IMR-90 (cell line): ENCODE measurements at regions not wholly inside any gene's neighbourhood (a gene's known extent, or its start where the extent isn't known, plus 50 kb on each side); places are given as distances from the start of the nearest gene placed in this dataset.

Experiments
- ATAC-seq: fragments of 200-7000 bp; cut with Tn5 transposase; 2 replicates; pipeline ENCODE4 v1.9.1; 2020; ENCODE audit warnings: low read depth, mild to moderate bottlenecking, moderate library complexity
- BruUV-seq: library from RNA; stranded (reverse); fragments of 400-500 nt; replicated peaks from 2 replicates; lab custom pipeline; 2021; lab: Mats Ljungman, UMichigan
- CTCF ChIA-PET: fragments of 300-600 bp; formaldehyde crosslinking; extraction: SDS; loops from one replicate; lab custom pipeline; 2021; ENCODE audit warnings: antibody characterized with exemption; lab: Yijun Ruan, JAX
- POLR2A ChIA-PET: fragments of 300-600 bp; sonication (Branson Sonifier 250); formaldehyde crosslinking; loops from one replicate; lab custom pipeline; 2022; ENCODE audit warnings: antibody characterized with exemption; ENCODE audit not compliant: unreplicated experiment; lab: Charles Lee
- DNase-seq: peaks from one replicate; pipeline ENCODE4 v3.0.0; 2013
- H2AFZ ChIP-seq: replicated peaks from 2 replicates; pipeline ENCODE3; 2013; ENCODE audit warnings: low read length, mild to moderate bottlenecking; ENCODE audit not compliant: poor library complexity
- H2AK5ac ChIP-seq: 2 replicates; pipeline ENCODE4 v1.6.1; 2013; ENCODE audit warnings: low read depth, low read length, inconsistent platforms
- H2AK9ac ChIP-seq: replicated peaks from 2 replicates; pipeline ENCODE3; 2013; ENCODE audit warnings: mild to moderate bottlenecking, low read depth, low read length, moderate library complexity; ENCODE audit not compliant: poor library complexity
- H2BK120ac ChIP-seq: 2 replicates; pipeline ENCODE4 v1.6.1; 2013; ENCODE audit warnings: low read depth, low read length, inconsistent platforms
- H2BK15ac ChIP-seq: 3 replicates; pipeline ENCODE4 v1.6.1; 2013; ENCODE audit warnings: low read depth, low read length, inconsistent platforms
- H2BK20ac ChIP-seq: 2 replicates; pipeline ENCODE4 v1.6.1; 2013; ENCODE audit warnings: low read depth, mild to moderate bottlenecking, inconsistent platforms, low read length, moderate library complexity
- H2BK5ac ChIP-seq: 2 replicates; pipeline ENCODE4 v1.6.1; 2013; ENCODE audit warnings: mild to moderate bottlenecking, low read depth, low read length, inconsistent platforms; ENCODE audit not compliant: poor library complexity, severe bottlenecking
- H3K14ac ChIP-seq: replicated peaks from 2 replicates; pipeline ENCODE4 v1.6.1; 2013; ENCODE audit warnings: low read depth, low read length, inconsistent platforms
- H3K18ac ChIP-seq: 2 replicates; pipeline ENCODE4 v1.6.1; 2013; ENCODE audit warnings: low read depth, low read length, control low read depth
- H3K23ac ChIP-seq: 2 replicates; pipeline ENCODE4 v1.6.1; 2013; ENCODE audit warnings: low read depth, low read length, inconsistent platforms
- H3K27ac ChIP-seq: 2 replicates; pipeline ENCODE4 v1.5.1; 2013; ENCODE audit warnings: mild to moderate bottlenecking, control low read depth, low read length; ENCODE audit not compliant: insufficient read depth
- H3K27me3 ChIP-seq: 2 replicates; pipeline ENCODE4 v1.6.1; 2013; ENCODE audit warnings: low read length; ENCODE audit not compliant: control insufficient read depth, insufficient read depth
- H3K36me3 ChIP-seq: 2 replicates; pipeline ENCODE4 v1.6.1; 2013; ENCODE audit warnings: low read length, mixed read lengths; ENCODE audit not compliant: control insufficient read depth, insufficient read depth
- H3K4ac ChIP-seq: 2 replicates; pipeline ENCODE4 v1.6.1; 2013; ENCODE audit warnings: low read depth, low read length, inconsistent platforms
- H3K4me1 ChIP-seq: 2 replicates; pipeline ENCODE4 v1.6.1; 2013; ENCODE audit warnings: low read length, mixed read lengths; ENCODE audit not compliant: control insufficient read depth, insufficient read depth
- H3K4me2 ChIP-seq: 2 replicates; pipeline ENCODE4 v1.6.1; 2013; ENCODE audit warnings: low read depth, mild to moderate bottlenecking, control low read depth, low read length, moderate library complexity
- H3K4me3 ChIP-seq: 2 replicates; pipeline ENCODE4 v1.5.1; 2013; ENCODE audit warnings: low read depth, mild to moderate bottlenecking, control low read depth, low read length, moderate library complexity; ENCODE audit not compliant: insufficient read depth
- H3K56ac ChIP-seq: 2 replicates; pipeline ENCODE4 v1.6.1; 2013; ENCODE audit warnings: low read length, inconsistent platforms; ENCODE audit not compliant: insufficient read depth; ENCODE audit errors: extremely low read depth
- H3K79me1 ChIP-seq, 2 experiments: 2 replicates each; pipeline ENCODE4 v1.6.1; 2013; ENCODE audit warnings: low read length in 2 of 2, inconsistent platforms in 1 of 2, low read depth in 1 of 2
- H3K9ac ChIP-seq: 2 replicates; pipeline ENCODE4 v1.6.1; 2013; ENCODE audit warnings: low read depth, low read length, control low read depth
- H3K9me1 ChIP-seq: 2 replicates; pipeline ENCODE4 v1.6.1; 2013; ENCODE audit warnings: low read length, inconsistent platforms; ENCODE audit not compliant: insufficient read depth
- H3K9me3 ChIP-seq: 2 replicates; pipeline ENCODE4 v1.6.1; 2013; ENCODE audit warnings: low read length; ENCODE audit not compliant: control insufficient read depth, insufficient read depth
- H4K20me1 ChIP-seq: 2 replicates; pipeline ENCODE4 v1.6.1; 2013; ENCODE audit warnings: low read length, inconsistent platforms; ENCODE audit not compliant: insufficient read depth
- H4K5ac ChIP-seq: 2 replicates; pipeline ENCODE4 v1.6.1; 2013; ENCODE audit warnings: mild to moderate bottlenecking, low read depth, low read length, control low read depth
- H4K8ac ChIP-seq, 2 experiments: 2 replicates each; pipeline ENCODE4 v1.6.1; 2013; ENCODE audit warnings: low read depth in 2 of 2, low read length in 2 of 2, control low read depth in 1 of 2, inconsistent platforms in 1 of 2
- H4K91ac ChIP-seq: 2 replicates; pipeline ENCODE4 v1.6.1; 2013; ENCODE audit warnings: low read depth, low read length, inconsistent platforms; ENCODE audit not compliant: insufficient read depth
- BHLHE40 ChIP-seq: fragments of 150-350 bp; IDR thresholded peaks from 2 replicates; pipeline ENCODE4 v1.6.1; 2016; ENCODE audit warnings: mild to moderate bottlenecking, low read depth, low read length
- CEBPB ChIP-seq: IDR thresholded peaks from 2 replicates; pipeline ENCODE4 v1.6.1; 2012; ENCODE audit warnings: low read depth, low read length, improper control_type of control experiment
- CHD1 ChIP-seq: IDR thresholded peaks from 2 replicates; pipeline ENCODE4 v1.6.1; 2012; ENCODE audit warnings: low read depth, low read length, improper control_type of control experiment
- CTCF ChIP-seq: conservative IDR thresholded peaks from 2 replicates; pipeline ENCODE4 v1.5.1; 2012; ENCODE audit warnings: mild to moderate bottlenecking, low read depth, low read length, improper control_type of control experiment
- FOS ChIP-seq: fragments of 150-350 bp; IDR thresholded peaks from 2 replicates; pipeline ENCODE4 v1.6.1; 2016; ENCODE audit warnings: low read depth, low read length
- MAFK ChIP-seq: IDR thresholded peaks from 2 replicates; pipeline ENCODE4 v1.6.1; 2012; ENCODE audit warnings: low read depth, low read length, improper control_type of control experiment
- MAZ ChIP-seq: IDR thresholded peaks from 2 replicates; pipeline ENCODE4 v1.6.1; 2012; ENCODE audit warnings: low read depth, mild to moderate bottlenecking, low read length, improper control_type of control experiment, moderate library complexity, borderline replicate concordance
- MXI1 ChIP-seq: IDR thresholded peaks from 2 replicates; pipeline ENCODE4 v1.6.1; 2012; ENCODE audit warnings: low read depth, mild to moderate bottlenecking, low read length, moderate library complexity, borderline replicate concordance
- NFE2L2 ChIP-seq: fragments of 150-350 bp; IDR thresholded peaks from 2 replicates; pipeline ENCODE4 v1.6.1; 2016; ENCODE audit warnings: low read depth, mild to moderate bottlenecking, low read length
- POLR2A ChIP-seq: IDR thresholded peaks from 2 replicates; pipeline ENCODE4 v1.6.1; 2012; ENCODE audit warnings: mild to moderate bottlenecking, low read depth, low read length
- RAD21 ChIP-seq: IDR thresholded peaks from 2 replicates; pipeline ENCODE4 v1.6.1; 2012; ENCODE audit warnings: low read length, improper control_type of control experiment
- RCOR1 ChIP-seq: IDR thresholded peaks from 2 replicates; pipeline ENCODE4 v1.6.1; 2012; ENCODE audit warnings: mild to moderate bottlenecking, low read length, improper control_type of control experiment; ENCODE audit not compliant: insufficient replicate concordance
- RFX5 ChIP-seq: IDR thresholded peaks from 2 replicates; pipeline ENCODE4 v1.8.0; 2012; ENCODE audit warnings: low read depth, mild to moderate bottlenecking, low read length, moderate library complexity
- SMC3 ChIP-seq: fragments of 150-350 bp; IDR thresholded peaks from 2 replicates; pipeline ENCODE4 v1.6.1; 2016; ENCODE audit warnings: low read depth, mild to moderate bottlenecking, antibody characterized with exemption, low read length, moderate library complexity
- USF2 ChIP-seq: fragments of 150-350 bp; IDR thresholded peaks from 2 replicates; pipeline ENCODE4 v1.6.1; 2017; ENCODE audit warnings: mild to moderate bottlenecking, antibody characterized with exemption, low read length, low read depth
- WGBS, 2 experiments: methylation state at CpG; one replicate each; pipeline versions ENCODE4 v1.1.5 to v1.1.7; 2013; ENCODE audit warnings: missing lambda C conversion rate in 2 of 2; ENCODE audit not compliant: insufficient read length in 1 of 2; ENCODE audit errors: extremely low coverage in 2 of 2; 5-methylcytosine and 5-hydroxymethylcytosine counted together
- dilution Hi-C: fragments of 300-500 bp; cut with HindIII; formaldehyde crosslinking; loops from one replicate; pipeline ENCODE4 v1.14.3; 2018; ENCODE audit warnings: low sequenced_read_pairs; ENCODE audit not compliant: unreplicated experiment
- in situ Hi-C: fragments of 300-500 bp; cut with MboI; formaldehyde crosslinking; loops from 3 replicates; pipeline ENCODE4 v1.14.3; 2019; ENCODE audit warnings: low sequenced_read_pairs, inconsistent platforms, mixed read lengths
- intact Hi-C: fragments of 100-400 bp; cut with micrococcal nuclease; formaldehyde crosslinking; loops from 2 replicates; pipeline ENCODE4 v1.10.0; 2022
- TF ChIP-seq, protein P1 (sequence below): fragments of 150-350 bp; IDR thresholded peaks from 2 replicates; pipeline ENCODE4 v1.6.1; 2016; ENCODE audit warnings: low read depth, mild to moderate bottlenecking, low read length, moderate library complexity, borderline replicate concordance

DNA sequence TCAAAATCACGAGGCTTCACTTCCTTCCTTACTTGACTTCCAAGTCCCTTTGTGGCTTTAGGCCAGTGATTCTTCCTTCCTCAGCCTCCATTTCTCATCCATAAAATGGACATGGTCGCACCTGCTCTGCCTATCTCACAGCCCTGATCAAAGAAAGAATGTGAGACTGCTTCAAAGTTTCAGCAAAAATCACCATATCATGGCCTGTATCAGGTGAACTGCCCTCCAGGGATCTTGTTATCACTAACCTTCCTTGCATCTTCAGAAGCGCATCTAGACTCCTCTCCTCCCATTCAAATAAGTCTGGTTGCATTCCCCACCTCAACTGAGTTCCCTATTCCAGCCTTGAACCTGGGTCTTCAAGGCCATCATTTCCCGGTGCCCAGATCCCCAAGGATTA lies 96.5 kb downstream of the TTC32 start:
- ChIA-PET POLR2A (no interaction called here), CTCF (interaction anchor here (0.7 kb wide), 1 partner anchor 30 kb away, joined by 3 read pairs; no protein-coding TSS in a partner anchor)
- in situ Hi-C loops, result no loop called here
- H3K27ac ChIP-seq, result no peak overlapping the region
- H3K18ac ChIP-seq, result no peak overlapping the region
- H3K23ac ChIP-seq, result no peak overlapping the region
- H3K14ac ChIP-seq, result no peak overlapping the region
- no peaks in the 10 kb centered on the region for H3K36me3 ChIP-seq
- BruUV-seq, result no TSS peak
- H3K4me2 ChIP-seq, result no peak overlapping the region
- TF ChIP-seq SMC3, result no peak
- no peak for TF ChIP-seq POLR2A
- no peak for TF ChIP-seq BHLHE40
- TF ChIP-seq MXI1, result no peak
- no peak for TF ChIP-seq CHD1
- TF ChIP-seq RCOR1, result no peak
- no peak for TF ChIP-seq RAD21
- no peak for TF ChIP-seq MAFK
- no peak for TF ChIP-seq NFE2L2
- TF ChIP-seq MAZ, result no peak
- TF ChIP-seq CTCF, result no peak
- no peak for TF ChIP-seq FOS
- TF ChIP-seq CEBPB, result no peak
- TF ChIP-seq, protein P1, sequence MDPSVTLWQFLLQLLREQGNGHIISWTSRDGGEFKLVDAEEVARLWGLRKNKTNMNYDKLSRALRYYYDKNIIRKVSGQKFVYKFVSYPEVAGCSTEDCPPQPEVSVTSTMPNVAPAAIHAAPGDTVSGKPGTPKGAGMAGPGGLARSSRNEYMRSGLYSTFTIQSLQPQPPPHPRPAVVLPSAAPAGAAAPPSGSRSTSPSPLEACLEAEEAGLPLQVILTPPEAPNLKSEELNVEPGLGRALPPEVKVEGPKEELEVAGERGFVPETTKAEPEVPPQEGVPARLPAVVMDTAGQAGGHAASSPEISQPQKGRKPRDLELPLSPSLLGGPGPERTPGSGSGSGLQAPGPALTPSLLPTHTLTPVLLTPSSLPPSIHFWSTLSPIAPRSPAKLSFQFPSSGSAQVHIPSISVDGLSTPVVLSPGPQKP, result no peak
- no peak for TF ChIP-seq USF2
- TF ChIP-seq RFX5, result no peak
- intact Hi-C loops, result no loop called here
- no peak for DNase-seq
- dilution Hi-C loops, result no loop called here
- no peak overlapping the region for H2AK9ac ChIP-seq
- peak overlapping the region; percentile 50; the same call in 1 of the 2 replicates for H2BK20ac ChIP-seq
- ATAC-seq, result no peak
- peaks cover 18% of the 10 kb centered on the region for H3K9me1 ChIP-seq
- H3K4ac ChIP-seq, result no peak overlapping the region
- no peaks in the 10 kb centered on the region for H3K9me3 ChIP-seq
- H2BK5ac ChIP-seq, result no peak overlapping the region
- H2AFZ ChIP-seq, result no peak overlapping the region
- no peaks in the 10 kb centered on the region; the same call in 1 of the 2 replicates for H4K20me1 ChIP-seq
- H4K91ac ChIP-seq, result no peak overlapping the region
- no peak overlapping the region for H3K4me3 ChIP-seq
- H3K4me1 ChIP-seq, result peaks cover 18% of the 10 kb centered on the region
- peak overlapping the region; percentile 61; the same call in 1 of the 2 replicates for H2AK5ac ChIP-seq
- H4K5ac ChIP-seq, result no peak overlapping the region
- H3K79me1 ChIP-seq, result no peaks in the 10 kb centered on the region
- no peak overlapping the region for H3K56ac ChIP-seq
- H4K8ac ChIP-seq, result no peak overlapping the region
- H2BK120ac ChIP-seq, result no peak overlapping the region
- WGBS, 2 experiments, result 88% methylated on average over 3 of the region's 4 CpGs; no CpG with 5 or more reads in 1 of the 2 experiments
- H3K27me3 ChIP-seq, result peaks cover 1% of the 10 kb centered on the region; the same call in 1 of the 2 replicates
- no peak overlapping the region for H3K9ac ChIP-seq
- H2BK15ac ChIP-seq, result no peak overlapping the region
